Glutamatergic neuron (in vitro differentiated cells): ENCODE measurements at regions not wholly inside any gene's neighbourhood (a gene's known extent, or its start where the extent isn't known, plus 50 kb on each side); places are given as distances from the start of the nearest gene placed in this dataset.

ENCODE experiments used
- DNase-seq: peaks from one replicate; pipeline ENCODE4 v3.0.0; 2022
- H3K27ac Mint-ChIP-seq: one replicate; pipeline ENCODE4 v1.8.0; 2020; ENCODE audit warnings: mild to moderate bottlenecking, mixed read lengths, inconsistent platforms; ENCODE audit not compliant: unreplicated experiment
- H3K27me3 Mint-ChIP-seq: one replicate; pipeline ENCODE4 v1.8.0; 2020; ENCODE audit warnings: mild to moderate bottlenecking, moderate library complexity, mixed read lengths, inconsistent platforms; ENCODE audit not compliant: unreplicated experiment
- H3K36me3 Mint-ChIP-seq: one replicate; pipeline ENCODE4 v1.8.0; 2020; ENCODE audit warnings: mild to moderate bottlenecking, mixed read lengths, inconsistent platforms; ENCODE audit not compliant: unreplicated experiment
- H3K4me1 Mint-ChIP-seq: one replicate; pipeline ENCODE4 v1.8.0; 2020; ENCODE audit warnings: mild to moderate bottlenecking, low read depth, mixed read lengths, inconsistent platforms; ENCODE audit not compliant: unreplicated experiment
- H3K4me3 Mint-ChIP-seq: one replicate; pipeline ENCODE4 v1.8.0; 2020; ENCODE audit warnings: mild to moderate bottlenecking, mixed read lengths, inconsistent platforms; ENCODE audit not compliant: unreplicated experiment
- H3K9me3 Mint-ChIP-seq: one replicate; pipeline ENCODE4 v1.8.0; 2020; ENCODE audit warnings: mild to moderate bottlenecking, moderate library complexity, mixed read lengths, inconsistent platforms; ENCODE audit not compliant: unreplicated experiment
- TF ChIP-seq, protein P1 (sequence below): fragments of 200-600 bp; sonication (generic); IDR thresholded peaks from one replicate; pipeline ENCODE4 v1.5.0; 2021; ENCODE audit not compliant: partially characterized antibody, unreplicated experiment

DNA sequence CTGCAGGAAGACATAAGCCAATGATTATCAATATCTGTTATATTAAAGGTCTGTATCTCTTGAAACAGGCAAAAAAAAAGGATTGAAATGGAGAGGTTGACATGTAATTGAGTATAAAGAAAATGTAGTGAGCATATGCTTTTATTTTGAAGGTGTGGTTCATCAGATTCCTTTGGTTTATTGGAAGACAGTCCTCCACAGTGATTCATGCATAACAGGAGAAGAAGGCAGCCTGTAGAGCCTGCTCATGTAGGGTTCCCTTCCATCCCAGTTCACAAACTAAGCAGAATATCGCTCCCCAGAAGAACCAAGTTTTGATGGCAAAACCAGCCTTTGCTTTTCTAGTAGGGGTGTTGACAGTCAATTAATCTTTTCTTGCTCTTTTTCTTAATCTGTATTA lies 1016.8 kb upstream of the ADGRL4 start:
- Mint-ChIP-seq H3K4me1 (no peaks in the 10 kb centered on the region), H3K27ac (no peak overlapping the region), H3K4me3 (no peak overlapping the region), H3K27me3 (no peaks in the 10 kb centered on the region), H3K9me3 (no peaks in the 10 kb centered on the region), H3K36me3 (no peaks in the 10 kb centered on the region)
- TF ChIP-seq, protein P1, sequence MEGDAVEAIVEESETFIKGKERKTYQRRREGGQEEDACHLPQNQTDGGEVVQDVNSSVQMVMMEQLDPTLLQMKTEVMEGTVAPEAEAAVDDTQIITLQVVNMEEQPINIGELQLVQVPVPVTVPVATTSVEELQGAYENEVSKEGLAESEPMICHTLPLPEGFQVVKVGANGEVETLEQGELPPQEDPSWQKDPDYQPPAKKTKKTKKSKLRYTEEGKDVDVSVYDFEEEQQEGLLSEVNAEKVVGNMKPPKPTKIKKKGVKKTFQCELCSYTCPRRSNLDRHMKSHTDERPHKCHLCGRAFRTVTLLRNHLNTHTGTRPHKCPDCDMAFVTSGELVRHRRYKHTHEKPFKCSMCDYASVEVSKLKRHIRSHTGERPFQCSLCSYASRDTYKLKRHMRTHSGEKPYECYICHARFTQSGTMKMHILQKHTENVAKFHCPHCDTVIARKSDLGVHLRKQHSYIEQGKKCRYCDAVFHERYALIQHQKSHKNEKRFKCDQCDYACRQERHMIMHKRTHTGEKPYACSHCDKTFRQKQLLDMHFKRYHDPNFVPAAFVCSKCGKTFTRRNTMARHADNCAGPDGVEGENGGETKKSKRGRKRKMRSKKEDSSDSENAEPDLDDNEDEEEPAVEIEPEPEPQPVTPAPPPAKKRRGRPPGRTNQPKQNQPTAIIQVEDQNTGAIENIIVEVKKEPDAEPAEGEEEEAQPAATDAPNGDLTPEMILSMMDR, result no peak
- DNase-seq, result no peak

GRCh38 chr1:80021891-80022290 lies 1015.4 kb upstream of the ADGRL4 start:
- no peaks in the 10 kb centered on the region for H3K27me3 Mint-ChIP-seq
- no peaks in the 10 kb centered on the region for H3K4me1 Mint-ChIP-seq
- TF ChIP-seq, protein P1, result no peak
- H3K27ac Mint-ChIP-seq, result no peak overlapping the region
- no peak overlapping the region for H3K4me3 Mint-ChIP-seq
- no peaks in the 10 kb centered on the region for H3K36me3 Mint-ChIP-seq
- H3K9me3 Mint-ChIP-seq, result no peaks in the 10 kb centered on the region
- no peak for DNase-seq

GRCh38 chr1:80018348-80018747 lies 1011.8 kb upstream of the ADGRL4 start:
- no peaks in the 10 kb centered on the region for H3K4me1 Mint-ChIP-seq
- no peak overlapping the region for H3K4me3 Mint-ChIP-seq
- no peaks in the 10 kb centered on the region for H3K36me3 Mint-ChIP-seq
- DNase-seq, result no peak
- H3K27ac Mint-ChIP-seq, result no peak overlapping the region
- TF ChIP-seq, protein P1, result no peak
- no peaks in the 10 kb centered on the region for H3K27me3 Mint-ChIP-seq
- H3K9me3 Mint-ChIP-seq, result no peaks in the 10 kb centered on the region

GRCh38 chr1:80008934-80009333 lies 1002.4 kb upstream of the ADGRL4 start:
- no peak for DNase-seq
- Mint-ChIP-seq H3K27ac (no peak overlapping the region), H3K27me3 (no peaks in the 10 kb centered on the region), H3K9me3 (no peaks in the 10 kb centered on the region), H3K4me1 (no peaks in the 10 kb centered on the region), H3K36me3 (no peaks in the 10 kb centered on the region), H3K4me3 (no peak overlapping the region)
- TF ChIP-seq, protein P1, result no peak

- no peak for DNase-seq
- no peaks in the 10 kb centered on the region for H3K27me3 Mint-ChIP-seq
- H3K4me3 Mint-ChIP-seq, result no peak overlapping the region
- no peaks in the 10 kb centered on the region for H3K4me1 Mint-ChIP-seq
- H3K27ac Mint-ChIP-seq, result no peak overlapping the region
- H3K36me3 Mint-ChIP-seq, result no peaks in the 10 kb centered on the region
- H3K9me3 Mint-ChIP-seq, result no peaks in the 10 kb centered on the region
- TF ChIP-seq, protein P1, result no peak
Measured at GRCh38 chr1:80003250-80003649, 996.7 kb upstream of the ADGRL4 start.
